A673 (cell line): ENCODE measurements at regions not wholly inside any gene's neighbourhood (a gene's known extent, or its start where the extent isn't known, plus 50 kb on each side); places are given as distances from the start of the nearest gene placed in this dataset.

Experiments used
- CTCF ChIP-seq: fragments of 300-800, 200-600 bp; sonication (generic); conservative IDR thresholded peaks from 2 replicates; pipeline ENCODE4 v1.5.1; 2017; ENCODE audit warnings: low read depth, mild to moderate bottlenecking, antibody characterized with exemption, low read length, moderate library complexity, mixed read lengths
- EZH2 ChIP-seq: fragments of 200-600 bp; sonication (generic); IDR thresholded peaks from 2 replicates; pipeline ENCODE4 v1.6.1; 2017; ENCODE audit warnings: borderline replicate concordance, low read depth, mild to moderate bottlenecking, mixed read lengths, antibody characterized with exemption, low read length; ENCODE audit not compliant: poor library complexity, severe bottlenecking

- no peak for TF ChIP-seq CTCF
- no peak for TF ChIP-seq EZH2
These were observed 243.3 kb upstream of the RARB start for GRCh38 chr3:25184641-25185250.
